HG03159 (cell line): ENCODE measurements at regions not wholly inside any gene's neighbourhood (a gene's known extent, or its start where the extent isn't known, plus 50 kb on each side); places are given as distances from the start of the nearest gene placed in this dataset.

ENCODE experiments used
- ATAC-seq: cut with Tn5 transposase; IDR thresholded peaks from one replicate; pipeline ENCODE4 v1.9.1; 2021; ENCODE audit warnings: mild to moderate bottlenecking, moderate library complexity; ENCODE audit not compliant: unreplicated experiment

GRCh38 chr14:98543074-98543473, 728.9 kb downstream of the BCL11B start:
- ATAC-seq = no peak

DNA sequence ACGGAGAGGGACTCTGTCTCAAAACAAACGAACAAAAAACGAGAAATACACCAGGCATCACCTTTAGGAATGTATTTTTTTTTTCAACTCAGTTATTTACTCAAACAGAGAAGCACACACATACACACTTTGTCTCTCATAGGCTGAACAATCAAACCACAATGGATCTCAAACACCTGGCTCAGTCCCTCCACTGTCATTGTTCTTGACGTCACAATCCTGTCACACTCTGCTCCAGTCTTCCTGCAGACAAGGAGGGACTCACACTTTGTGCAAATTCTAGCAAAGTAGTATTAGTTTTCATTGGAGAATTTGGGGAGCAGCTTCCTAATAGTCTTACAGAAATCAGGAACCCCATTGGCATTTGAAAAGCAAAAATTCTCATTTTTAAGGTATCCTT, 727.8 kb downstream of the BCL11B start:
- ATAC-seq = no peak

DNA sequence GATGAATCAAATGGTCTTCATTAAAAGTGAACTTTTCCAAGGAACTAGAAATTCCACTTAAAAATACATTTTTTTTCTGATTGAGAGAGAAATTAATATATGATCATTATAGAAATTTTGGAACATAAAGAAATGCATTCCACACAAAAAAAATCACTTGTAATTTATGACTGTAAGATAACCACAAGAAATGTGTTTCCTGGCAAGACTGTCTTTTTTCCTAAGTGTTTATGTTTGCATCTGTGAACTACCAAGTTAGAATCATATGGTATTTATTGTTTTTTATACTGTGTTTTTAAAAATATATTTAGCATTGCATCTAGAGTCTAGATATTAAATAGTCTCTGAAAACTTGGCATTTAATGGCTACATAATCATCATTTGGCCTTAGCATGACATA, 726.8 kb downstream of the BCL11B start:
- ATAC-seq = no peak

GRCh38 chr14:98548071-98548686, 723.8 kb downstream of the BCL11B start:
- no peak for ATAC-seq

GRCh38 chr14:98551028-98551427, 721.0 kb downstream of the BCL11B start:
- ATAC-seq = no peak

GRCh38 chr14:98555440-98555839, 716.6 kb downstream of the BCL11B start:
- no peak for ATAC-seq

DNA sequence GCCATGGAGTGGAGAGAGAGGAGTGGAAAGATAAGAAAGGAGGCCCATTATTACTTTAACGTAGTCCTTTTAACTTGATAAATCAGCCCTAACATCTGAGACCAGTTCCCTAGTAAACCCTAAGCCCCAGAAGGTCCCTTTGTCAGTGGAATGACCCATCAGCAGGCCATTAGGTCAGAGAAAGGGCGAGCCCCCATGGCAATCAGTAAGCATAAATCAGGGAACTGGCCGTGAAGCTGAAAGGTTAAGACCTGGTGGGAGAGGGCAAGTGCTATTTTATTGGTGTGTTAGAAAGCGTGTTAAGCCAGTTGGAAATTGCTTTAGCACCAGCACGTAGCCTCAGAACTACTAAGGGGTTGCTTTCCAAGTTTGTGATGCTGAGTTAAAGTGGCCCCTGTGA, 708.0 kb downstream of the BCL11B start:
- ATAC-seq = no peak

- ATAC-seq = no peak
Measured at GRCh38 chr14:98564541-98564940, 707.5 kb downstream of the BCL11B start.

GRCh38 chr14:98571104-98571503, 700.9 kb downstream of the BCL11B start:
- no peak for ATAC-seq

DNA sequence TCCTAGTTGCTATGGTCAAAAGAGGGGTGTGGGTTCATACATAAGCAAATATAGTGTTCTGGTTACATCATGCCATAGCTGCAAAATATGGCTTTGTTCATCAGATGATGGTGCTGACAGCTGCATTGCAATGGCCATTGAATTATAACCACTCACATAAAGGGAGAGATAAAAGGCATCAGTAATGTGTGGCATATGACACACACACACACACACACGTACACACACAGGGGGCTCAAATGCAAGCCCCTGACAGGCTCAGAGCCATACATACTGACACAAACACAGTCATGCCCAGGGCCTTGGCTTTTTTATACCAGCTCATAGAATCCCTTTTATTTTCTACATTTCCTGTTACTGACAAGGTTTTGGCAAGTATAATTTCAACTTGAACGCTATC, 698.9 kb downstream of the BCL11B start:
- no peak for ATAC-seq

- no peak for ATAC-seq
Measured at GRCh38 chr14:98576463-98576862, 695.5 kb downstream of the BCL11B start.

GRCh38 chr14:98578204-98578603, 693.8 kb downstream of the BCL11B start:
- no peak for ATAC-seq

DNA sequence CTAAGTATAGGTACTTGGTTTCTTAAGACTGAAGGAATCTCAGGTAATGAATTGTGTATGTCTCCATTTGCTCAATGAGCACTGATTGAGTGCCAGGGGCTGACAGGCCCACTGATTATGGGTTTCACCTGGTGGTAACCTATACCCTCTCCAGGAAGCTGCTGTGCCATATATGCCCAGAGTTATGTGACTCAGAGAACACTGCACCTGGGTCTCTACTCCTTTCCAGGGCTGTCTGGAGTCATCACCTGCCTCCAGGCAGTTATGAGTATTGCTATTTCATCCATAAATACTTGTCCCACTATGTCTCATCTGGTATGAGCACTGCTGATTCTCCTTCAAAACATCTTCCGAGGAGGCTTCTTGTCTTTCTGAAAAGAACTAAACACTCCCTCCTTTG, 692.9 kb downstream of the BCL11B start:
- ATAC-seq = no peak

- ATAC-seq = no peak
Measured at GRCh38 chr14:98580131-98580678, 691.8 kb downstream of the BCL11B start.

- no peak for ATAC-seq
Measured at GRCh38 chr14:98582276-98582675, 689.7 kb downstream of the BCL11B start.

GRCh38 chr14:98591161-98591560, 680.8 kb downstream of the BCL11B start:
- ATAC-seq = no peak

DNA sequence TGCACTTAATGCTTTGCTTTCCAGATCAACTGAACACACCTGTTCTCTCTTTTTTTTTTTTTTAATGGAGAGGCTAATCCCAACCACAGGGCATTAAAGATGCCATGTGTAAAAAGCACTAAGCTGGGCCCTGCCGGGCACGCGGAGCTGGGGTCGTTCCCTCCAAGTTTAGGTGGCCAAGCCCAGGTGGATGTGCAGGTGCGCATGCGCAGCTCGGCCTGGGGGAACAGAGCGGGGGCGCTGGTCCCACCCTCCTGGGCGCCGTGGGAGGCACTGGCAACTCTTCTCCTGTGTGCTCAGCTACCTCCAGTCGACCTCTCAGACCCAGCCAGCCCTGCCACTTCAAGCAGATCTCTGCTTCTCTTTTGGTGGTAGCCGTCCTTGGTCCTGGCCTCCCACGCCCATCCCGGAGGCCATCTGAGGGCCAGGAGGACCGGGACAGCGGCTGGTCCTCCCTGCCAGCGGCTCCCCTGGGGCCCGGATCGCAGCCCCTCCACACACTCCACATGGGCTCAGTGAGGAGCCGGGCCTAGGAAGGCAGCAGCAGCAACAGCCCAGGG, 679.3 kb downstream of the BCL11B start:
- no peak for ATAC-seq

DNA sequence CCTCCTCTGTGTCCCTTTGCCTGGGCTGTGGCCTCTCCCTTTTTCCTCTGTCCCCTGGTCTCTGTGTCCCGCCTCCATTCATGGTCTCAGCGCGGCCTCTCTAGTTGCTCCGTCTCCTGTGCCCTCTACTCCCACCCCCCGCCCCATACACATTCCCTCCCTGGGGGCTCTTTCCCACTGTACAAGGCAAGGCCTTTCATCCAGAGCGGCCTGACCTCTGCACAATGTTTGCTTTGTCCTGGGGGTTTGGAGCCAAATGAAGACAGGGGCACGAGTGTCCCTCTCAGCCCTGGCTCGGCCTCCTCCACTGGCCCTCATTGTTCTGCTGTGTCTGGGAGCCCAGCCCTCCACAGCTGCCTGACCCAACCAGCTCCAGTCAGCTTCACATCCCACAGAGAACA, 678.6 kb downstream of the BCL11B start:
- no peak for ATAC-seq

- ATAC-seq = no peak
Measured at GRCh38 chr14:98594156-98594555, 677.8 kb downstream of the BCL11B start.

- no peak for ATAC-seq
Measured at GRCh38 chr14:98598576-98598975, 673.4 kb downstream of the BCL11B start.

- no peak for ATAC-seq
Measured at GRCh38 chr14:98599082-98599481, 672.9 kb downstream of the BCL11B start.

DNA sequence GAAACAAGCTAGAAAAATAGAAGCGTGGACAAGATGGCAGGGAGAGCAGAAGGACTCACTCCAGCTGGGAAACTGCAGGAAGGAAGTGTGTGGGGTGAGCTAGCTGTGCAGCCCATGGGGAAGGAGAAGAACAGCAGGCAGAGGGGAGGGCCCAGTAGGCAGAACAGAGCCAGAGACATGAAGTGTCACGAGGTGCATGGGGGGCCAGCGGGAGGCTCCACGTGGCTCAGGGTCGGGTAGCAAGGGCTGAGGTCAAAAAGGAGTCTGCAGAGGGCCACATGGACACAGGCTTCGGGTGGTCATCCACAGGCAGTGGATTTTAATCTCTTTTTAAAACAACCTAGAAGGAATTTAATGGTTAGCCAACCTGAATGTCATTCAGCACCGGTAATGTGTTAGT, 669.0 kb downstream of the BCL11B start:
- no peak for ATAC-seq

DNA sequence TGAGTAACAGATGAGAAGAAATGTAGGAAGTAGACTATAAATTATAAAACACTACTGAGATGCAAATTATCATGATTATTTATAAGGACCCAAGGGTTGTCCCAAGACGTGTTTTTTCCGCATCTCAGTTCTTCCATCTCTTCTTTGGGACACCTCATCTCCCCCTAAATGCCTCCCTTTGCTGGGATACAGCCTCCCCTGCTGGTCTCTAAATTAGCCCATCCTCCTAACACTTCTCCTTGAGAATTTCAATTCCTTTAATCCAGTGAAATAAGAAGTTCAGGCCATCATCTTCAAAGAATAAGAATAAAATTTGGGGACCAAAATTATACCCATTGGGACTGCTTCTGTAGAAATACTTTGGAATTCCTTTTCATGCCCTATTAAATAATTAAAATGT, 667.0 kb downstream of the BCL11B start:
- ATAC-seq = no peak
